ENCODE measurements at regions not wholly inside any gene's neighbourhood (a gene's known extent, or its start where the extent isn't known, plus 50 kb on each side); places are given as distances from the start of the nearest gene placed in this dataset.

GRCh38 chr10:110397856-110398255 lies 93.1 kb upstream of the SMNDC1 start:
- Histone ChIP-seq H3K4me3 (ENCODE audit: low read length) (no peak overlapping the region), H3K36me3 (ENCODE audit: insufficient read depth, low read length) (no peaks in the 10 kb centered on the region), H3K9me3 (ENCODE audit: control insufficient read depth in 1 of 2, insufficient read depth in 1 of 2, low read length in 2 of 2) (no peaks in the 10 kb centered on the region), H3K27ac (ENCODE audit: low read depth in 1 of 2, low read length in 2 of 2) (no peak overlapping the region), H3K27me3 (ENCODE audit: control insufficient read depth in 1 of 2, insufficient read depth in 2 of 2, low read length in 2 of 2) (no peaks in the 10 kb centered on the region), H3K4me1 (ENCODE audit: insufficient read depth, low read length) (peaks cover 10% of the 10 kb centered on the region)
- ChIA-PET CTCF (interaction anchor here (1.4 kb wide), 1 partner anchor 26 kb away, joined by 3 read pairs; no protein-coding TSS in a partner anchor), POLR2A (no interaction called here)
- Mint-ChIP-seq H3K36me3 (ENCODE audit: low read depth) (no peaks in the 10 kb centered on the region), H3K4me3 (no peak overlapping the region), H3K4me1 (ENCODE audit: low read depth) (no peaks in the 10 kb centered on the region), H3K27me3 (no peaks in the 10 kb centered on the region), H3K27ac (no peak overlapping the region), H3K9me3 (no peaks in the 10 kb centered on the region)
- ATAC-seq (ENCODE audit: poor library complexity), result no peak
- no peak for TF ChIP-seq CTCF (IDR thresholded peaks at IDR 0.05)
- intact Hi-C loops (cut with DNase I, micrococcal nuclease), result no loop called here
- DNase-seq, result no peak

- H3K27ac Mint-ChIP-seq, result no peak overlapping the region
- H3K27ac ChIP-seq (ENCODE audit: low read depth in 1 of 2, low read length in 2 of 2), result no peak overlapping the region
- ATAC-seq (ENCODE audit: poor library complexity), result no peak
- DNase-seq, result peak in 1 of 14 experiments; percentile 56
- H3K36me3 Mint-ChIP-seq (ENCODE audit: low read depth), result no peaks in the 10 kb centered on the region
- peaks cover 10% of the 10 kb centered on the region for H3K4me1 ChIP-seq (ENCODE audit: insufficient read depth, low read length)
- H3K9me3 ChIP-seq (ENCODE audit: control insufficient read depth in 1 of 2, insufficient read depth in 1 of 2, low read length in 2 of 2), result no peaks in the 10 kb centered on the region
- no peaks in the 10 kb centered on the region for H3K27me3 Mint-ChIP-seq
- H3K4me3 Mint-ChIP-seq, result no peak overlapping the region
- no peaks in the 10 kb centered on the region for H3K36me3 ChIP-seq (ENCODE audit: insufficient read depth, low read length)
- intact Hi-C loops (cut with DNase I, micrococcal nuclease), result no loop called here
- H3K4me1 Mint-ChIP-seq (ENCODE audit: low read depth), result no peaks in the 10 kb centered on the region
- no peak for TF ChIP-seq CTCF (IDR thresholded peaks at IDR 0.05)
- H3K27me3 ChIP-seq (ENCODE audit: control insufficient read depth in 1 of 2, insufficient read depth in 2 of 2, low read length in 2 of 2), result no peaks in the 10 kb centered on the region
- H3K4me3 ChIP-seq (ENCODE audit: low read length), result no peak overlapping the region
- POLR2A ChIA-PET, result no interaction called here
- no peaks in the 10 kb centered on the region for H3K9me3 Mint-ChIP-seq
- CTCF ChIA-PET, result no interaction called here
Measured at GRCh38 chr10:110398419-110399105, 93.8 kb upstream of the SMNDC1 start.

- Mint-ChIP-seq H3K9me3 (no peaks in the 10 kb centered on the region), H3K4me3 (no peak overlapping the region), H3K36me3 (ENCODE audit: low read depth) (no peaks in the 10 kb centered on the region), H3K27ac (no peak overlapping the region), H3K27me3 (no peaks in the 10 kb centered on the region), H3K4me1 (ENCODE audit: low read depth) (no peaks in the 10 kb centered on the region)
- peaks cover 10% of the 10 kb centered on the region for H3K4me1 ChIP-seq (ENCODE audit: insufficient read depth, low read length)
- H3K36me3 ChIP-seq (ENCODE audit: insufficient read depth, low read length), result no peaks in the 10 kb centered on the region
- intact Hi-C loops (cut with DNase I, micrococcal nuclease), result no loop called here
- no peaks in the 10 kb centered on the region for H3K9me3 ChIP-seq (ENCODE audit: control insufficient read depth in 1 of 2, insufficient read depth in 1 of 2, low read length in 2 of 2)
- no peak overlapping the region for H3K27ac ChIP-seq (ENCODE audit: low read depth in 1 of 2, low read length in 2 of 2)
- ChIA-PET CTCF (no interaction called here), POLR2A (no interaction called here)
- no peaks in the 10 kb centered on the region for H3K27me3 ChIP-seq (ENCODE audit: control insufficient read depth in 1 of 2, insufficient read depth in 2 of 2, low read length in 2 of 2)
- no peak overlapping the region for H3K4me3 ChIP-seq (ENCODE audit: low read length)
- DNase-seq (no peak), ATAC-seq (ENCODE audit: poor library complexity) (no peak)
- TF ChIP-seq CTCF (IDR thresholded peaks at IDR 0.05), result no peak
Measured at GRCh38 chr10:110399106-110399964, 94.6 kb upstream of the SMNDC1 start.
